ENCODE measurements at regions not wholly inside any gene's neighbourhood (a gene's known extent, or its start where the extent isn't known, plus 50 kb on each side); places are given as distances from the start of the nearest gene placed in this dataset.

DNA sequence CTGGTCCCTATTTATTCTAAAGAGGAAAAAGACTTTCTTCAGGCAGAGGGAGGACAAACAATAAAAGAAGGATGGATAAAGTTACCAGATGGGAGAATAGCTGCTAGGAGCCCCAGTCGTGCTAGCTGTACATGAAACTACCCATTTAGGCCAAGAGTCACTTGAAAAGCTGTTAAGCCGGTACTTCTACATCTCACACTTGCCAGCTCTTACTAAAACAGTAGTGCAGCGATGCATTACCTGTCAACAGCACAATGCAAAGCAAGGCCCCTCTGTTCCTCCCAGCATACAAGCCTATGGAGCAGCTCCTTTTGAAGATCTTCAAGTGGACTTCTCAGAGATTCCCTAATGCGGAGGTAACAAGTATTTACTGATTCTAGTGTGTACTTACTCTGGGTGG is 1138.8 kb downstream of the ARAP2 start:
- no peak overlapping the region for H2BK5ac ChIP-seq (ENCODE audit: low read depth, low read length, poor library complexity, severe bottlenecking)

GRCh38 chr4:35106091-35106734 is 1138.1 kb downstream of the ARAP2 start:
- H3K18ac ChIP-seq (ENCODE audit: low read depth in 1 of 2, low read length in 2 of 2): no peak overlapping the region
- H2AFZ ChIP-seq (ENCODE audit: low read depth, low read length): peak overlapping the region; percentile 14
- no peak overlapping the region for H2BK5ac ChIP-seq (ENCODE audit: low read depth, low read length, poor library complexity, severe bottlenecking)
- H3K14ac ChIP-seq (ENCODE audit: low read length in 2 of 2): no peak overlapping the region
- peak overlapping the region in 1 of 2 experiments; percentile 52 for H2BK12ac ChIP-seq (ENCODE audit: low read length in 2 of 2)
- no peaks in the 10 kb centered on the region for H3K4me1 ChIP-seq (ENCODE audit: control insufficient read depth, insufficient read depth, low read depth, low read length)
- H2BK120ac ChIP-seq (ENCODE audit: low read depth, low read length): no peak overlapping the region
- no peak overlapping the region for H4K8ac ChIP-seq (ENCODE audit: low read length)
- no peaks in the 10 kb centered on the region for H3K79me1 ChIP-seq (replicated peaks; ENCODE audit: low read length, poor library complexity, severe bottlenecking)
- no peak overlapping the region for H3K23ac ChIP-seq (ENCODE audit: low read length in 2 of 2)
- 92% methylated on average over 13 of the region's 13 CpGs for WGBS
- H3K9me3 ChIP-seq (ENCODE audit: control insufficient read depth, low read length): no peaks in the 10 kb centered on the region
- no peak overlapping the region for H3K4me3 ChIP-seq (ENCODE audit: insufficient read depth in 1 of 2, low read depth in 1 of 2, low read length in 2 of 2)
- H2AK5ac ChIP-seq (ENCODE audit: low read length, severe bottlenecking): no peak overlapping the region
- H3K36me3 ChIP-seq (ENCODE audit: control insufficient read depth in 1 of 2, insufficient read depth in 2 of 2, low read depth in 1 of 2, low read length in 2 of 2): no peaks in the 10 kb centered on the region
- no peak overlapping the region for H2BK15ac ChIP-seq (ENCODE audit: low read depth, poor library complexity, severe bottlenecking)
- DNase-seq: no peak
- H4K91ac ChIP-seq (ENCODE audit: low read length): peak overlapping the region; percentile 83
- H3K27ac ChIP-seq (ENCODE audit: low read length, poor library complexity, severe bottlenecking): no peak overlapping the region
- no peaks in the 10 kb centered on the region for H3K27me3 ChIP-seq (ENCODE audit: control insufficient read depth in 1 of 2, insufficient read depth in 1 of 2, low read length in 2 of 2)
- no peak overlapping the region for H3K4me2 ChIP-seq (ENCODE audit: low read length, poor library complexity, severe bottlenecking)
- H3K9ac ChIP-seq (ENCODE audit: low read length): no peak overlapping the region
- H3K4ac ChIP-seq (ENCODE audit: low read depth in 1 of 2, low read length in 2 of 2): no peak overlapping the region

More for the DNA sequence above, 1138.8 kb downstream of the ARAP2 start:
- no peak overlapping the region for H3K27ac ChIP-seq (ENCODE audit: low read length, poor library complexity, severe bottlenecking)
- WGBS: 81% methylated on average over 4 of the region's 4 CpGs
- H4K8ac ChIP-seq (ENCODE audit: low read length): no peak overlapping the region
- no peak overlapping the region for H3K4me3 ChIP-seq (ENCODE audit: insufficient read depth in 1 of 2, low read depth in 1 of 2, low read length in 2 of 2)
- H3K27me3 ChIP-seq (ENCODE audit: control insufficient read depth in 1 of 2, insufficient read depth in 1 of 2, low read length in 2 of 2): no peaks in the 10 kb centered on the region
- no peak overlapping the region for H3K4ac ChIP-seq (ENCODE audit: low read depth in 1 of 2, low read length in 2 of 2)
- no peak overlapping the region for H2AK5ac ChIP-seq (ENCODE audit: low read length, severe bottlenecking)
- H3K14ac ChIP-seq (ENCODE audit: low read length in 2 of 2): no peak overlapping the region
- H3K4me2 ChIP-seq (ENCODE audit: low read length, poor library complexity, severe bottlenecking): no peak overlapping the region
- no peak for DNase-seq
- no peak overlapping the region for H2BK12ac ChIP-seq (ENCODE audit: low read length in 2 of 2)
- no peaks in the 10 kb centered on the region for H3K9me3 ChIP-seq (ENCODE audit: control insufficient read depth, low read length)
- H3K4me1 ChIP-seq (ENCODE audit: control insufficient read depth, insufficient read depth, low read depth, low read length): no peaks in the 10 kb centered on the region
- no peaks in the 10 kb centered on the region for H3K79me1 ChIP-seq (replicated peaks; ENCODE audit: low read length, poor library complexity, severe bottlenecking)
- H3K36me3 ChIP-seq (ENCODE audit: control insufficient read depth in 1 of 2, insufficient read depth in 2 of 2, low read depth in 1 of 2, low read length in 2 of 2): no peaks in the 10 kb centered on the region
- no peak overlapping the region for H3K18ac ChIP-seq (ENCODE audit: low read depth in 1 of 2, low read length in 2 of 2)
- no peak overlapping the region for H2BK15ac ChIP-seq (ENCODE audit: low read depth, poor library complexity, severe bottlenecking)
- no peak overlapping the region for H4K91ac ChIP-seq (ENCODE audit: low read length)
- no peak overlapping the region for H3K9ac ChIP-seq (ENCODE audit: low read length)
- H3K23ac ChIP-seq (ENCODE audit: low read length in 2 of 2): no peak overlapping the region
- H2AFZ ChIP-seq (ENCODE audit: low read depth, low read length): no peak overlapping the region
- H2BK120ac ChIP-seq (ENCODE audit: low read depth, low read length): no peak overlapping the region

GRCh38 chr4:35124106-35124505 is 1120.2 kb downstream of the ARAP2 start:
- H4K91ac ChIP-seq (ENCODE audit: low read length): no peak overlapping the region
- H2BK12ac ChIP-seq (ENCODE audit: low read length in 2 of 2): no peak overlapping the region
- no peak overlapping the region for H3K4me3 ChIP-seq (ENCODE audit: insufficient read depth in 1 of 2, low read depth in 1 of 2, low read length in 2 of 2)
- no peak overlapping the region for H3K23ac ChIP-seq (ENCODE audit: low read length in 2 of 2)
- H3K14ac ChIP-seq (ENCODE audit: low read length in 2 of 2): no peak overlapping the region
- no peaks in the 10 kb centered on the region for H3K36me3 ChIP-seq (ENCODE audit: control insufficient read depth in 1 of 2, insufficient read depth in 2 of 2, low read depth in 1 of 2, low read length in 2 of 2)
- H2BK5ac ChIP-seq (ENCODE audit: low read depth, low read length, poor library complexity, severe bottlenecking): no peak overlapping the region
- peak overlapping the region; percentile 72 for H3K27ac ChIP-seq (ENCODE audit: low read length, poor library complexity, severe bottlenecking)
- H3K27me3 ChIP-seq (ENCODE audit: control insufficient read depth in 1 of 2, insufficient read depth in 1 of 2, low read length in 2 of 2): no peaks in the 10 kb centered on the region
- no peak overlapping the region for H3K18ac ChIP-seq (ENCODE audit: low read depth in 1 of 2, low read length in 2 of 2)
- no peak overlapping the region for H2AFZ ChIP-seq (ENCODE audit: low read depth, low read length)
- no peaks in the 10 kb centered on the region for H3K4me1 ChIP-seq (ENCODE audit: control insufficient read depth, insufficient read depth, low read depth, low read length)
- DNase-seq: peak; percentile 31
- peaks cover 7% of the 10 kb centered on the region for H3K9me3 ChIP-seq (ENCODE audit: control insufficient read depth, low read length)
- H2BK15ac ChIP-seq (ENCODE audit: low read depth, poor library complexity, severe bottlenecking): no peak overlapping the region
- no peak overlapping the region for H3K9ac ChIP-seq (ENCODE audit: low read length)
- H3K4me2 ChIP-seq (ENCODE audit: low read length, poor library complexity, severe bottlenecking): no peak overlapping the region
- H2BK120ac ChIP-seq (ENCODE audit: low read depth, low read length): no peak overlapping the region
- no peaks in the 10 kb centered on the region for H3K79me1 ChIP-seq (replicated peaks; ENCODE audit: low read length, poor library complexity, severe bottlenecking)
- no peak overlapping the region for H4K8ac ChIP-seq (ENCODE audit: low read length)
- H3K4ac ChIP-seq (ENCODE audit: low read depth in 1 of 2, low read length in 2 of 2): no peak overlapping the region
- no peak overlapping the region for H2AK5ac ChIP-seq (ENCODE audit: low read length, severe bottlenecking)

- Histone ChIP-seq H2AFZ (ENCODE audit: low read depth, low read length) (no peak overlapping the region), H3K27me3 (ENCODE audit: control insufficient read depth in 1 of 2, insufficient read depth in 1 of 2, low read length in 2 of 2) (no peaks in the 10 kb centered on the region), H3K4me2 (ENCODE audit: low read length, poor library complexity, severe bottlenecking) (no peak overlapping the region), H3K9me3 (ENCODE audit: control insufficient read depth, low read length) (peaks cover 7% of the 10 kb centered on the region), H3K4me3 (ENCODE audit: insufficient read depth in 1 of 2, low read depth in 1 of 2, low read length in 2 of 2) (no peak overlapping the region), H4K8ac (ENCODE audit: low read length) (no peak overlapping the region), H2BK15ac (ENCODE audit: low read depth, poor library complexity, severe bottlenecking) (no peak overlapping the region), H3K36me3 (ENCODE audit: control insufficient read depth in 1 of 2, insufficient read depth in 2 of 2, low read depth in 1 of 2, low read length in 2 of 2) (no peaks in the 10 kb centered on the region), H4K91ac (ENCODE audit: low read length) (no peak overlapping the region), H3K18ac (ENCODE audit: low read depth in 1 of 2, low read length in 2 of 2) (no peak overlapping the region), H2BK120ac (ENCODE audit: low read depth, low read length) (no peak overlapping the region), H3K4ac (ENCODE audit: low read depth in 1 of 2, low read length in 2 of 2) (no peak overlapping the region), H3K4me1 (ENCODE audit: control insufficient read depth, insufficient read depth, low read depth, low read length) (no peaks in the 10 kb centered on the region), H2AK5ac (ENCODE audit: low read length, severe bottlenecking) (no peak overlapping the region), H2BK5ac (ENCODE audit: low read depth, low read length, poor library complexity, severe bottlenecking) (no peak overlapping the region), H3K27ac (ENCODE audit: low read length, poor library complexity, severe bottlenecking) (no peak overlapping the region), H2BK12ac (ENCODE audit: low read length in 2 of 2) (no peak overlapping the region), H3K9ac (ENCODE audit: low read length) (no peak overlapping the region), H3K14ac (ENCODE audit: low read length in 2 of 2) (no peak overlapping the region), H3K79me1 (replicated peaks; ENCODE audit: low read length, poor library complexity, severe bottlenecking) (no peaks in the 10 kb centered on the region), H3K23ac (ENCODE audit: low read length in 2 of 2) (no peak overlapping the region)
- WGBS: 70% methylated on average over 2 of the region's 4 CpGs
- no peak for DNase-seq
These were observed 1118.2 kb downstream of the ARAP2 start for GRCh38 chr4:35125995-35126712.
